ENCODE measurements at regions not wholly inside any gene's neighbourhood (a gene's known extent, or its start where the extent isn't known, plus 50 kb on each side); places are given as distances from the start of the nearest gene placed in this dataset.

DNA sequence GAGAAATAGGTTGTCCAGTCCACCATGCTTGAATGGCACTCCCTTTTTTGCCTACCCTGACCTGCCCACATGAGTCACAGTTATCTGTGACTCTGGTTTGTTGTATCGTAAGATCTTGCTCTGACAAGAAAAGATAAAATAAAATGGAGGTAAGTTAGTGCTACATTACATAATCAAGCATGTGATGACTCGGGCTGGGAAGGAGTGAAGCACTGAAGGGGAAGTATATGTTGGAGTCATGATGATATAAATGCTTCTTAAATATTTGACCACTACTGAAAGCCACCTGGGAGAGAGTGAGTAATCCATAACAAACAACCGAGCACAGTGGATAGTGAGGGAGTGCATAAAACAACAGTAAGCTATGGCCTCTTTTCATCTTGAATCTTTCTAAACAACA, 124.4 kb downstream of the SHOX2 start:
- H4K91ac ChIP-seq (replicated peaks; ENCODE audit: insufficient read length, low read length) = no peak overlapping the region
- FAIRE-seq = no peak
- H2BK120ac ChIP-seq (replicated peaks; ENCODE audit: low read depth, low read length) = no peak overlapping the region
- H4K5ac ChIP-seq (ENCODE audit: insufficient read length, low read depth, low read length) = no peak overlapping the region
- H3K18ac ChIP-seq (ENCODE audit: extremely low read depth, low read length) = no peak overlapping the region
- no peaks in the 10 kb centered on the region for H3K4me1 ChIP-seq (replicated peaks in 1 of 4; ENCODE audit: control insufficient read depth in 3 of 4, insufficient read depth in 4 of 4, low read length in 3 of 4)
- H4K20me1 ChIP-seq (replicated peaks in 1 of 2; ENCODE audit: control insufficient read depth in 1 of 2, insufficient read depth in 2 of 2, low read length in 2 of 2) = no peaks in the 10 kb centered on the region
- no peak overlapping the region for H2BK12ac ChIP-seq (ENCODE audit: low read depth, low read length)
- H2BK20ac ChIP-seq (ENCODE audit: low read length) = no peak overlapping the region
- H3K36me3 ChIP-seq (ENCODE audit: control insufficient read depth in 2 of 4, insufficient read depth in 4 of 4, low read length in 3 of 4) = no peaks in the 10 kb centered on the region
- ChIA-PET CTCF (ENCODE audit: partially characterized antibody) (interaction anchor here (0.9 kb wide), 1 partner anchor 14 kb away, joined by 3 read pairs; no protein-coding TSS in a partner anchor), POLR2A (ENCODE audit: partially characterized antibody) (no interaction called here)
- no peak overlapping the region for H2BK5ac ChIP-seq (ENCODE audit: low read depth, low read length)
- no peak for DNase-seq (ENCODE audit: low read depth in 1 of 2, low spot score in 2 of 2)
- H3K79me2 ChIP-seq (ENCODE audit: control insufficient read depth in 1 of 2, insufficient read depth in 2 of 2, low read length in 2 of 2) = no peaks in the 10 kb centered on the region
- no peaks in the 10 kb centered on the region for H3K9me3 ChIP-seq (ENCODE audit: insufficient read depth in 2 of 2, low read depth in 1 of 2, low read length in 1 of 2)
- no peak overlapping the region for H3K23ac ChIP-seq (ENCODE audit: insufficient read length)
- no peak overlapping the region for H4K8ac ChIP-seq (ENCODE audit: extremely low read depth, insufficient read depth, low read length)
- 94% methylated on average over 3 of the region's 3 CpGs; no CpG with 5 or more reads in 1 of the 2 experiments for WGBS, 2 experiments (ENCODE audit: extremely low coverage in 1 of 2, insufficient coverage in 1 of 2, insufficient read length in 1 of 2, insufficient replicate concordance in 2 of 2, low coverage in 1 of 2, low lambda C conversion rate in 2 of 2, missing lambda C conversion rate in 1 of 2)
- H3K27ac ChIP-seq (ENCODE audit: low read depth, low read length) = no peak overlapping the region
- no peaks in the 10 kb centered on the region for H3K27me3 ChIP-seq (replicated peaks in 1 of 4; ENCODE audit: control insufficient read depth in 3 of 4, extremely low read depth in 1 of 4, insufficient read depth in 3 of 4, low read length in 3 of 4)
- no peak overlapping the region for H3K4me3 ChIP-seq (ENCODE audit: extremely low read depth in 1 of 4, insufficient read depth in 2 of 4, low read depth in 3 of 4, low read length in 4 of 4)
- no peak overlapping the region for H3K4ac ChIP-seq (replicated peaks; ENCODE audit: insufficient read length, low read depth, low read length)
- no peak overlapping the region for H3K4me2 ChIP-seq (ENCODE audit: insufficient read depth in 1 of 2, low read depth in 2 of 2, low read length in 2 of 2)
- no peak overlapping the region for H3K14ac ChIP-seq (ENCODE audit: insufficient read length)
- H2AK5ac ChIP-seq (ENCODE audit: low read depth, low read length) = no peak overlapping the region
- H3K23me2 ChIP-seq (ENCODE audit: low read depth, low read length) = no peaks in the 10 kb centered on the region
- H2BK15ac ChIP-seq (ENCODE audit: low read length) = no peak overlapping the region
- H2AFZ ChIP-seq (ENCODE audit: low read length) = no peak overlapping the region
- no peak overlapping the region for H3K56ac ChIP-seq (replicated peaks; ENCODE audit: insufficient read length, low read depth, low read length)
- H3K9ac ChIP-seq (replicated peaks in 1 of 4; ENCODE audit: extremely low read depth in 1 of 4, low read depth in 3 of 4, low read length in 3 of 4) = no peak overlapping the region
- no peaks in the 10 kb centered on the region for H3K79me1 ChIP-seq (ENCODE audit: low read depth, low read length)
- TF ChIP-seq SAP30 (IDR thresholded peaks at IDR 0.05; ENCODE audit: insufficient read depth, insufficient replicate concordance, low read length) (no peak), KDM5A (IDR thresholded peaks at IDR 0.05; ENCODE audit: low read length) (no peak), RAD21 (IDR thresholded peaks at IDR 0.05 in 1 of 2, conservative IDR thresholded peaks at IDR 0.05 in 1 of 2; ENCODE audit: low read depth in 2 of 2, low read length in 2 of 2) (no peak), SRF (IDR thresholded peaks at IDR 0.05; ENCODE audit: low read depth, low read length) (no peak), SP1 (IDR thresholded peaks at IDR 0.05; ENCODE audit: low read depth, low read length) (no peak), JUN (IDR thresholded peaks at IDR 0.05; ENCODE audit: low read depth, low read length) (no peak), JUND (IDR thresholded peaks at IDR 0.05; ENCODE audit: low read length) (no peak), CHD2 (IDR thresholded peaks at IDR 0.05; ENCODE audit: low read length) (no peak), BACH1 (IDR thresholded peaks at IDR 0.05; ENCODE audit: low read length) (no peak), GTF2F1 (IDR thresholded peaks at IDR 0.05; ENCODE audit: borderline replicate concordance, low read depth, low read length) (no peak), ZNF274 (IDR thresholded peaks at IDR 0.05; ENCODE audit: borderline replicate concordance, extremely low read depth, low read length) (no peak), BCL11A (IDR thresholded peaks at IDR 0.05; ENCODE audit: low read depth in 2 of 2, low read length in 2 of 2) (no peak), CBX5 (IDR thresholded peaks at IDR 0.05; ENCODE audit: low read depth, low read length) (no peak), TEAD4 (IDR thresholded peaks at IDR 0.05; ENCODE audit: low read depth, low read length) (no peak), RFX5 (IDR thresholded peaks at IDR 0.05; ENCODE audit: borderline replicate concordance, low read depth, low read length) (no peak), SIRT6 (IDR thresholded peaks at IDR 0.05; ENCODE audit: low read length) (no peak), POU5F1 (IDR thresholded peaks at IDR 0.05; ENCODE audit: low read depth, low read length) (no peak)
